AG09309 (cell line): ENCODE measurements at regions not wholly inside any gene's neighbourhood (a gene's known extent, or its start where the extent isn't known, plus 50 kb on each side); places are given as distances from the start of the nearest gene placed in this dataset.
"Not testable (repeated sequence)": the region's sequence is repeated elsewhere in the genome, so short reads cannot be mapped to it uniquely, and the experiment has no call there.

Source experiments
- DNase-seq: peaks from one replicate; pipeline ENCODE4 v3.0.0-alpha.2; 2010; ENCODE audit warnings: low read depth
- H3K4me3 ChIP-seq: 2 replicates; pipeline ENCODE4 v1.5.1; 2011; ENCODE audit warnings: mild to moderate bottlenecking, low read depth, low read length, moderate library complexity; ENCODE audit not compliant: control insufficient read depth
- CTCF ChIP-seq: IDR thresholded peaks from 2 replicates; pipeline ENCODE4 v1.5.1; 2011; ENCODE audit warnings: mild to moderate bottlenecking, low read depth, low read length, inconsistent platforms; ENCODE audit not compliant: insufficient read depth, control insufficient read depth; ENCODE audit errors: missing control alignments

- TF ChIP-seq CTCF = no peak
- no peak overlapping the region for H3K4me3 ChIP-seq
- DNase-seq = no peak
These were observed 201.3 kb upstream of the APCDD1 start for GRCh38 chr18:10252952-10253705.

- not testable (repeated sequence) for DNase-seq
These were observed 198.2 kb upstream of the APCDD1 start for GRCh38 chr18:10256276-10256675.

GRCh38 chr18:10258836-10259474, 195.5 kb upstream of the APCDD1 start:
- DNase-seq = no peak
- no peak for TF ChIP-seq CTCF
- H3K4me3 ChIP-seq = no peak overlapping the region

More at GRCh38 chr18:10256276-10256675, 198.2 kb upstream of the APCDD1 start:
- not testable (repeated sequence) for H3K4me3 ChIP-seq

GRCh38 chr18:10259901-10260300, 194.5 kb upstream of the APCDD1 start:
- H3K4me3 ChIP-seq = no peak overlapping the region
- no peak for TF ChIP-seq CTCF
- DNase-seq = no peak

- no peak for TF ChIP-seq CTCF
- H3K4me3 ChIP-seq = no peak overlapping the region
- no peak for DNase-seq
These were observed 192.8 kb upstream of the APCDD1 start for GRCh38 chr18:10261344-10262276.

GRCh38 chr18:10262566-10262965, 191.9 kb upstream of the APCDD1 start:
- no peak for TF ChIP-seq CTCF
- no peak for DNase-seq
- H3K4me3 ChIP-seq = no peak overlapping the region
